ENCODE measurements at regions not wholly inside any gene's neighbourhood (a gene's known extent, or its start where the extent isn't known, plus 50 kb on each side); places are given as distances from the start of the nearest gene placed in this dataset.

DNA sequence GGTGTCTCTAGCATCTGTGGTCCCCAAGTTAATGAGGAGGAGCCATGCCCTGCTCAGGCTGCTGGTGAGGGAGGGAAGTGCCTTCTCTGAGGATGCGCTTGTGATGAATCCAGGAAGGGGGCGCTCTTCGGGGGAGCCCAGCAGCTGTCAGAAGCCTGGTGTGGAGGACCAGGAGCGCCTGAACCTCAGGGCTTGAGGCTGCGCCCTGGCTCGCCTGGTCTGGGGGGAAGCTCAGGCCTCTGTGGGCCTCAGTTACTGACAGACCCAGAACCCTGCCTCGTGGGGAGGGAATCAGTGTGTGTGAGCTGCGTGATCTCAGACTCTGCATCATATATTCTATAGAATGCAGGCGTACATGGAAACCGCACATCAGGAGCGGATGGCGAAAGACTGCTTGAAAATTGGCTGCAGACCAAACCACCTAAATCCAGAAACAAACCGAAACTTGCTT is 126.1 kb downstream of the SEC14L1 start:
- no peak for DNase-seq (ENCODE audit: low read depth)

DNA sequence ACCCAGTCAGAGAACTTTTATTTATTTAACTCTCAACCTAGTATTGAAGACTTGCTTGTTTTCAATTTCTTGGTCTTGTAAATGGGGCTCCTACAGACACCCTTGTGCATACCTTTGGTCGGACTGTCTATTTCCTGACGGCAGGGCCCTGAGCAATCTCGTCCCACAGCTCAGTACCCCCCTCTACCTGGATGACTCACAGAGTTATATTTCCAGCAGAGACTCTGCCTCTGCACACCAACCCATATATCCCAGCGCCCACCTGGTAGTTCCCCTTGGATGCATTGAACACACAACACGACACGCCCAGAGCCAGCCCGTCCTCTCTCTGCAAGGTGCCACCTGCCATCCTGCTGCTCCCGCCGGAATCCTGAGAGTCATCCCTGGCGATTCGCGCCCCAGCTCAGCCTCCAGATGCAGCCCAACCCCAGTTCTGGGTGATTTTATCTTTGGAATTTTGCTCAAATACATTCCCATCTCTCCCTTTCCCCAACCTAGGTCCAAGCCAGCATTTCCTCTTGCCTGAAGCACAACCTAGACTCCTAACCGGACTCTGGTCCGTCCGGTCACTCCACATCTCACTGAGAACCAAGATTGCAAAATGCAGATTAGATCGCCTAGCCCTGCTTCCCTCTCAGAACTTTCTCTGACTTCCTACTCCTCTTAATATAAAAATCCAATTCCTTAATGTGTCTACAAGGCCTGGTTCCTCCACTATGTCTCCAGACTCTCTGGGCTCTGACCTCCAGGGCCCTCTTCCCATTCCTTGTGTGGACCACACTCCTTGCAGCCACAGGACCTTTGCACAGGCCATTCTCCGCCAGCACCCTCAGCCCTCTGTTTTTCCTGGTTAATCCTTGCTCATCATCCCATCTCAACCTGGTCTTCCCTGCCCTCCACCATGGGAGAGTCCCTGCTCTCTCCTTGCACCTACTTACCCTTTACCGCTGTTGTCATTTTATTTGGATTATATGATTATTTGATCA is 129.2 kb downstream of the SEC14L1 start:
- DNase-seq (ENCODE audit: low read depth), result no peak

DNA sequence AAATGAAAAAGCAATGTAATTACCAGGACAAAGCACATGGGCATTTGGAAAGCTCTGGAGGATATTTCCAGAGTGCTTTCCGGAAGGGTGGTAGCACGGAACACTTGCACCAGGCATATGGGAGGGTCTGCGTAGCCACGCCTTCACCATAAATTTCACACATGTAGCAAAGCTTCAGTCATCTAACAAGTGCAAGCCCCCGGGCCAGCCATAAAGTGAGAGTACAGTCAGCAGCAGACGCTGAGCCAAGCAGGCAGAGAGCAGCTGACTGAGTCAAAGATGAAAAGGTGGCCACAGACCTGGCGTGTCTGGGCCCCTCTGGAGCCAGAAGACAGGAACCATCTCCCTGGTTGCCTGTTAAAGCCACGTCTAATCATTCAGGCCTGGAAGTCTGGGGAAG is 130.6 kb downstream of the SEC14L1 start:
- no peak for DNase-seq (ENCODE audit: low read depth)

DNA sequence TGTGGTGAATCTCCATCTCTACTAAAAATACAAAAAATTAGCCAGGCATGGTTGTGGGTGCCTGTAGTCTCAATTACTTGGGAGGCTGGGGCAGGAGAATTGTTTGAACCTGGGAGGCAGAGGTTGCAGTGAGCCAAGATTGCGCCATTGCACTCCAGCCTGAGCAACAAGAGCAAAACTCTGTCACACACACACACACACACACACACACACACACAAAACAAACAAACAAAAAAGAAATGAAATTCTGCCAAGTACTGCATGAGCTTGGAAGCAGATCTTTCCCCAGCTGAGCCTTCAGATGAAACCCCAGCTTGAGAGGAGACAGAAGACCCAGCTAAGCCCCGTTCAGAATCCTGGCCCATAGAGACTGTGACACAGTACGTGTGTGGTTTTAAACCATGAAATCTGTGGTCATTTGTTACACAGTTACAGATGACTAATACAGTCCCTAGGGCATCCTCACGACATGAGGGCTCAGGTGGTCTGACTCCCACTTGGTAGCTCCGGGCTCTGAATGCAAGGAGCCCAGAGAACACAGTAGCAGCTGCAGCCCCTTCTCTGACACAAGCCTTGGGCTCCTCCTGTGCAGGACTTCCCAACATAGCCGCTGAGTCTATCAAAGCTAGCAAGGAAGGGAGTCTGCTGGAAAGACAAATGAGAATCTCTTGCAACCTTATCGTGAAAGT is 132.8 kb downstream of the SEC14L1 start:
- peak; percentile 64 for DNase-seq (ENCODE audit: low read depth)

GRCh38 chr17:77274096-77274845 is 133.5 kb downstream of the SEC14L1 start:
- no peak for DNase-seq (ENCODE audit: low read depth)

DNA sequence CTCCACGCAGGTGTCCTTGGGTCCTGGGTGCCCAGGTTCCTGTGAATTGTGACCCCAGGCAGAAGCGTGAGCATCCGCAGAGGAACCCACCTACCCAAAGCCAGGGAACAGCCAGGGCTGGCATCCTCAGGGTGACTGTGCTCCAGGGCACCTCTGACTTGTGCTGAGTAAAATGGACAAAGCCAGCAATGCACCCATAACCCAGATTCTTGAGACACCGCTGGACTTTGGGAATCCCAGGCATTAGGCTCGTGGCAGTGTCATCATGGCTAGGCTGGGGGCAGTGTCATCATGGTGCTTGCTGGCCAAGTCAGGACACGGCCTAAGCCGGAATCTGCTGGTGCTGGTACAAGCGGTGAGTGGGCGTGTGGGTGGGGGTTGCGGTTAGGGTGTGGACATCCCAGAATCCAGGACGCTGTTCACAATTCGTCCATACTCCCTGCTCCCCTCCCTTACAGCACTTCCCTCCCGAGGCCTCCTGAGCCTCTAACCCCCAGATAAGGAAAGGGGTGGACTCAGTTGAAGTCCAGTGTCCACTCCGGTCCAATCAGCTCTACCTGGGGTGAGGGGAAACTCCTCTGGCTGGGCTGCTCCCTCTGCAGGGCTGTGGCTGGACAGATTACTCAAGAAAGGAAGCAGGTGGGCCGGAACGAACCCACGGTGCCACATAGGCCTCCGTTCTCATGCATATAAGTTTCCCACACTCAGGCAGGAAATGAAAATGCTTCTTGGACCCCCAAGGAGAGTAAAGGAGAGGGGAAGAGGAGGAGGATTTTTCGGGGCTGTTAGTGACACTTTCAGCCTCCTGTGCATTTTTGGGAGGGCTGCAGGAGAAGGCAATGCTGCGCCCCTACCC is 138.9 kb downstream of the SEC14L1 start:
- DNase-seq (ENCODE audit: low read depth), result no peak

DNA sequence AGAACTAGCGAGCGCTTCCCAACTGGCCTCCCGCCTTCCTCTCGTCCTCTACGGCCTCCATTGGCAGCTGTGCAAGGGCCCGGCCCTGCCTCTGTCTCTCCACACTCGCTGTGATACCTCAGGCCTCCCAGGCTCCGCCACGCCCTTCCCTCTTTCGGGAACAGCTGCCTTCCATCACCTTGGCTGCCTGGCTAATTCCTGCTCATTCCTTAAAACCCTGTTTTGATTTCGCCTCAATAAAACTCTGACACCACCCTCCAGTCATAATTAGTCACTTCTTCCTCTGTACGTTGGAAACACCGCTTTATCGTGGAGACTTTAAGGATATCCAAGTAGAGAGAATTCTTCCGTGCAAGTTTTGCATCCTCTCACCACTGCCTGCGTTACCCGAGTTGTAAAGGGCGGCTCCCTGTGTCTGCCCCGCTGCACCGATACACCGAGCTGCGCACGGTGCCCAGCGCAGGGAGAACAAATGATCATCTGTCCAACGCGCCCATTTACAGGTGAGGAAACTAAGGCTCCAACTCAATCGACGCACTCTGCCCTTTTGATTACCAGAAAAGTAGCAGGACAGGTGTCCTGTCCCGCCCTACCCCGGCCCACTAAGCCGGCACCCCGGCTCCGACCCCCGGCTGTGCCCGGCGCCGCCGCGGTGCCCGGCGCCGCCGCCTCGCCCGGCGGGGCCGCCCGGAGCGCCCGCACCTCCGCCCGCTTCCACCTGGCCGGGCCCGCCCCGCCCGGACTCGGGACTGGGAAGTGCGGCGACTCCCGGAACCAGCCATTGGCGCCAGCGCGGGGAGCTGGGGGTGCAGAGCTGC is 139.7 kb downstream of the SEC14L1 start:
- DNase-seq (ENCODE audit: low read depth), result peak; percentile 69

DNA sequence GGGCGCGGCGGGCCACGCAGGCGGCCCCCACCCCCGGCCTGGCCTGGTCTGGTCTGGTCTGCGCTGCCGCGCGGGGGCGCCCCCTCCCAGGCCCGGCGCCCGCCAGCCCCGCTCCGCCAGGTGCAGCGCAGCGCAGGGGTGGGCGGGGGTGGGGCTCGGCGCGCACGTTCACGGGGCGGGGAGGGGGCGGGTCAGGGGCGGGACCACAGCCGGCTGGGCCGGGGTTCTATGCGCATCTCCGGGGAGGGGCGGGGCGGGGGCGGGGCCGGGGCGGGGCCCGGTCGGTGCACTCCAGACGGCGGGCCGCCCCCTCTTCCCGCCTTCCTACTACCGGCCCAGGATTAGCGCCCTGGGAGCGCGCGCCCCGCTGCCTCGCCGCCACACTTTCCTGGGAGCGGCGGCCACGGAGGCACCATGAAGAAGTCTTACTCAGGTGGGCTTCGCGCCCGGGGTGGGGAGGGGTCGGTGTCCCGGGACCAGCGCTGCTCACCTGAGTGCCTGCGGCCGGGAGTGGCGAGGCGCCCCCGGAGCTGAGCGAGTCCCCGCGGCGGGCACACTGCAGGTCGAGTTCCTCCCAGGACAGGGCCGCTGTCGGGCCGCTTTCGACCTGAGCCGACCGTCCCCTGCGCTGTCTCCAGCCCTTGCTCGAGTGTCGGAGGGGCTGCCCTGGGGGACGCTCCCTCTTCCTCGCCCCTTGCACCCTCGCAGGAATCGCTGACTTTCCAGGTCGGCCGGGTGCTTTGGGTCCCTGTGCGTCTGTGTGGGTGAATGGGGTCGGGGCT is 140.5 kb downstream of the SEC14L1 start:
- no peak for DNase-seq (ENCODE audit: low read depth)

DNA sequence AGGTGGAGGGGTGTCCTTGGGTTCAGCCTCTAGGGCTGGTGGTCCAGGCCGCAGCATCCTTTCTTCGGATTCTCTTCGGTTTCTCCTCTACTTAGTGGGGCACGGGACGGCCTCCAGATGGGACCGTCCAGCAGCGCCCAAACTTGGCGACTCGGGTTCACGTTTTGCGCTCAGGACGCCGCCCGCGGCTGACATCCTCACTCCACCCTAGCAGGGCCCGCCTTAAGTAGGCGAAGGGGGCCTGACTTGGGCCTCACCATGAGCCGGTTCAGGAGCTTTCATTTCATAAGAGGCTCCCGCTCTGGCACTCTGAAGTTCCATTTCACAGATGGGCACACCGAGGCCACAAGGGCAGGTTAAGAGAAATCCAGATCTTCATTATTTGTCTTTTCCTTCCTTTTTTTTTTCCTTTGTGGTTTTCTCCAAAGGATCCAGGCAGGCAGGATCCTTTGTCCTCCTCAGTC is 141.2 kb downstream of the SEC14L1 start:
- DNase-seq (ENCODE audit: low read depth), result no peak

- DNase-seq (ENCODE audit: low read depth), result no peak
These were observed 142.1 kb downstream of the SEC14L1 start for GRCh38 chr17:77282524-77283515.

GRCh38 chr17:77284023-77284617 is 143.4 kb downstream of the SEC14L1 start:
- no peak for DNase-seq (ENCODE audit: low read depth)

GRCh38 chr17:77285594-77286390 is 145.0 kb downstream of the SEC14L1 start:
- peak; percentile 93 for DNase-seq (ENCODE audit: low read depth)

DNA sequence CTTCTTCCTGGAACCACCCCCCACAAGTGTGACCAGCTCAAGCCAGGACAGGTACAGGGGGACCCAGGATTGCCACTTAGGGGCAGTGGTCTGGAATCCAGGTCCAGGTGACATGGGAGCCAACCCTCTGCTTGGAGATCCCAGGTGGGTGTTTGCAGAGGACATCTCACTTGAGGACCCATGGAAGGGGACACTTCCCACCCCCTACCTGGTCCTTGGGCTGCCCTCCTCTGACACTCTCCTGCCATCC is 145.5 kb downstream of the SEC14L1 start:
- no peak for DNase-seq (ENCODE audit: low read depth)

- peak; percentile 83 for DNase-seq (ENCODE audit: low read depth)
These were observed 146.1 kb downstream of the SEC14L1 start for GRCh38 chr17:77286641-77287431.

GRCh38 chr17:77287432-77288068 is 146.8 kb downstream of the SEC14L1 start:
- DNase-seq (ENCODE audit: low read depth), result peak; percentile 96

Measured in LHCN-M2 (cell line).